ENCODE measurements at regions not wholly inside any gene's neighbourhood (a gene's known extent, or its start where the extent isn't known, plus 50 kb on each side); places are given as distances from the start of the nearest gene placed in this dataset.
A peak's percentile ranks its signal among the peaks of the same experiment; 100 is the strongest.

DNA sequence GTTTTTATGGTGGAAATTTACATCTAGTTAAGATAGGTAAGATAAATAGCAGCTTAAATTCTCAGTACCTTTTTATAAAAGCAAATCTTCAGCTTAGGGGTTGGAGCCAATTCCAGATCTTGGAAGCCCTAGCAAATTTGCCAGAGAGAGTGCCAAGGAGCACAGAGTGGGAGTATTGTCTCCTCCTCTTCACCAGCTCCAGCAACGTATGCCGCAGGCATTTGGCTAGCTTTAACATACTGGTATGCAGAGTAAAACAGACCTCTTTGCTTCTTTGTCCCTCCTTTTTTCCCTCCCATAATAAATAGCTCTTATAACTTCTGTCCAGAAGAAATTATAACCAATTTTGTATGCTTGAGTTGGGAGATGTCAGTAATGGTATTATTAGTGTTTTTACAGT is 140.4 kb downstream of the DIPK2A start:
- Mint-ChIP-seq H3K36me3 (ENCODE audit: low read depth) (no peaks in the 10 kb centered on the region), H3K4me3 (no peak overlapping the region), H3K9me3 (ENCODE audit: low read depth) (no peaks in the 10 kb centered on the region), H3K4me1 (no peaks in the 10 kb centered on the region), H3K27me3 (peaks cover 7% of the 10 kb centered on the region), H3K27ac (no peak overlapping the region)
- no peak for DNase-seq
- no peak for ATAC-seq
- intact Hi-C loops (cut with DNase I, micrococcal nuclease), result no loop called here
- CTCF ChIA-PET, result interaction anchor here (0.8 kb wide), 1 partner anchor 32 kb away, joined by 3 read pairs; no protein-coding TSS in a partner anchor
- POLR2A ChIA-PET, result no interaction called here

DNA sequence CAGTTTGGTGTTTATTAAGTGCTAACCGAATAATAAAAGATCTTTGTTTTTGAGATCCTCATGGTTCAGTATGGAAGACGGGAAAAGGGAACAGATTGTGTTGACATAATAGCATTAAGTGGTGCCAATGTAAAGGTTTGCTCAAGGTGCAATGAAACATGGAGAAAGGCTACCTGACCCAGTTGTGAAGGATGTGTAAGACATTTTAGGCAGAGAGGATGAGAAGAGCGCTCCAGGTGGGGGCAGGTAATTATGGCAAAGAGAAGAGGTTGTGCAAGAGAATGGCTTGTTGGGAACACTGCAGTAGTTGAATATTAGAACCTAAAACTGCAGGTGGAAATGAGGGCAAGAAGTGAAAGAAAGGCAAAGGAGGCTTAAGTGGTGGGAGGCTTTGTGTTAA is 140.8 kb downstream of the DIPK2A start:
- no peak overlapping the region for H3K4me3 Mint-ChIP-seq
- H3K36me3 Mint-ChIP-seq (ENCODE audit: low read depth), result no peaks in the 10 kb centered on the region
- intact Hi-C loops (cut with DNase I, micrococcal nuclease), result no loop called here
- no peaks in the 10 kb centered on the region for H3K9me3 Mint-ChIP-seq (ENCODE audit: low read depth)
- H3K27ac Mint-ChIP-seq, result no peak overlapping the region
- no peaks in the 10 kb centered on the region for H3K4me1 Mint-ChIP-seq
- ATAC-seq (no peak), DNase-seq (no peak)
- peaks cover 6% of the 10 kb centered on the region for H3K27me3 Mint-ChIP-seq
- POLR2A ChIA-PET, result no interaction called here
- CTCF ChIA-PET, result interaction anchor here (0.8 kb wide), 1 partner anchor 33 kb away, joined by 3 read pairs; no protein-coding TSS in a partner anchor

DNA sequence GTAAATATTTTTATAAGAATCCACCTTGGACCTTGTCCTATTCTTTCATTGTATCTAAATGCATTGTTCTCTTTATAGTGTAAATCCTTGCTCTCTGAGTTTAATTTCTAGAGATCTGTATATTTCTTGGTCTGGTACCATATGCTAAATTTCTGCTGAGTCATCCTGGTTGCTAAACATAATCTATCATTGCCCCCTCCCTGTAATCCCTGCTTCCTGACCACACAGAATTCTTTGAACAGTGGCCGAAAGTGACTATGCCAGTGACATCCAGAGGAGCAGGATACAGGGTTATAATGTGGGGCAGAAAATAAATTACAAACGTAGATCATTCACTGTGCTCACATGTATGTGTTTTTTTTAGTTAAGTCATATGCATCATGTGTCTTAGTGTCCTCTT is 143.1 kb downstream of the DIPK2A start:
- intact Hi-C loops (cut with DNase I, micrococcal nuclease), result no loop called here
- H3K4me1 Mint-ChIP-seq, result no peaks in the 10 kb centered on the region

DNA sequence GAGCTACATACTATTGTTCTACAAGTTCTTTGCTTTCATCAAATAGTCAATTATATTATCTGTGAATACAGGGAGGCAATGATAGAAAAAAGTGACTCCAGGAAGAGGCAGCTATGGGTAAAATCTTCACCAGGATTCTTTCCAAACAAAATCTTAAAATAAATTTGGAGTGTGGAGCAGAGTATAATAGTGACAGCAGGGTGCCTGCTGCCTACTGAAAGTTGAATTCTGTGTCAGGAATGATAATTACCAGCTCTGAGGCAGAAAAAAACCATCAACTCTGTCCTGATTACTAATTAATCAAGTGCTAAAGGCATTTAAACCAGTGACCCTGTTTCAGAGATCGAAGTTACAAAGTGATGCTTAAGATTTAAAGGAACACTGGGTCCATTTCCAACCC is 148.0 kb downstream of the DIPK2A start:
- no peaks in the 10 kb centered on the region for H3K9me3 Mint-ChIP-seq (ENCODE audit: low read depth)
- no peak for ATAC-seq
- intact Hi-C loops (cut with DNase I, micrococcal nuclease), result no loop called here
- no peak overlapping the region for H3K27ac Mint-ChIP-seq
- no peak overlapping the region for H3K4me3 Mint-ChIP-seq
- no peaks in the 10 kb centered on the region for H3K4me1 Mint-ChIP-seq
- no peak for DNase-seq
- H3K27me3 Mint-ChIP-seq, result peaks cover 4% of the 10 kb centered on the region
- H3K36me3 Mint-ChIP-seq (ENCODE audit: low read depth), result no peaks in the 10 kb centered on the region
- POLR2A ChIA-PET, result no interaction called here
- CTCF ChIA-PET, result interaction anchor here (0.7 to 1.0 kb wide), 2 partner anchors 8 to 140 kb away, joined by 3 read pairs; no protein-coding TSS in a partner anchor

More for the DNA sequence above, 143.1 kb downstream of the DIPK2A start:
- ChIA-PET POLR2A (no interaction called here), CTCF (no interaction called here)
- Mint-ChIP-seq H3K4me3 (no peak overlapping the region), H3K9me3 (ENCODE audit: low read depth) (no peaks in the 10 kb centered on the region), H3K27me3 (peaks cover 10% of the 10 kb centered on the region), H3K36me3 (ENCODE audit: low read depth) (no peaks in the 10 kb centered on the region), H3K27ac (no peak overlapping the region)
- DNase-seq (no peak), ATAC-seq (no peak)

DNA sequence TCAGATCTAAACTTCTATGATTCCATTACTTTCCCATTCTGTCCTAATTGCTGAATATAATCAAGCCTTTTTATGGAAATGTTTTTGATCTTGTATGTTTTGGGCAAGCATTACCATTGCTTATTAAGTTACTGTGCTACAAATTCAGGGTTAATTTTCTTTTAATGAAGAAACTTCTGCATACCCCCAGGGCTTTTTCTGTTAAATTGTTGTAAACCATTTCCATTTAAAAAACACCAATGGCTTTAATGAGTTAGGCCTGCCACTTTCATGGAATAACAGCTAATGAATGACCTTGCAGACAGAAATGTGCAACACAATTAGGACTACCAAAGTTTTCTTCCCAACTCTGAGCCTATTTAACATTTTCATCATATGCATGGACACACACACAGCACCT is 150.0 kb downstream of the DIPK2A start:
- POLR2A ChIA-PET, result no interaction called here
- intact Hi-C loops (cut with DNase I, micrococcal nuclease), result no loop called here
- no peak for DNase-seq

DNA sequence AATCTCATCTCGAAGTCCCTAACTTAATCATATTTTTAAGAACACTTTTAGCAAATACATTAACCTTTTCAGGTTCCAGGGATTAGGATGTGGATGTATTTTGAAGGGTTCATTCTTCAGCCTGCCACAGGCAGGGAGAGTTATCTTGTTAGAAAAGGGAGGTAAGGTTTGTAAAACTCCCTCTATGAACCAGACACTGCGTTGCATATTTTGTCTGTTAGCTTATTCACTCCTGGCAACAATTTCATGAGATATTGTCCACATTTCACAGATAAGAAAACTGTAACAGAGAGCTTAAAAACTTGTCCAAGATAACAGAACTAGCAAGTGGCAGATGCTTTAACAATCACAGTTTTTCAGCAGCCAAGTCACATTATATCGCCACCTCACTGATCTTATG is 155.4 kb downstream of the DIPK2A start:
- DNase-seq, result no peak
- peaks cover 3% of the 10 kb centered on the region for H3K27me3 Mint-ChIP-seq
- ChIA-PET POLR2A (no interaction called here), CTCF (interaction anchor here (0.6 to 0.8 kb wide), 2 partner anchors 7 to 31 kb away, joined by 3 read pairs; no protein-coding TSS in a partner anchor)
- H3K36me3 Mint-ChIP-seq (ENCODE audit: low read depth), result no peaks in the 10 kb centered on the region
- no peak overlapping the region for H3K27ac Mint-ChIP-seq
- H3K4me3 Mint-ChIP-seq, result no peak overlapping the region
- no peak for ATAC-seq
- intact Hi-C loops (cut with DNase I, micrococcal nuclease), result no loop called here
- H3K9me3 Mint-ChIP-seq (ENCODE audit: low read depth), result peaks cover 2% of the 10 kb centered on the region
- peaks cover 5% of the 10 kb centered on the region for H3K4me1 Mint-ChIP-seq

More for the DNA sequence above, 150.0 kb downstream of the DIPK2A start:
- no peak for ATAC-seq
- CTCF ChIA-PET, result no interaction called here
- Mint-ChIP-seq H3K9me3 (ENCODE audit: low read depth) (no peaks in the 10 kb centered on the region), H3K4me1 (no peaks in the 10 kb centered on the region), H3K27me3 (peaks cover 4% of the 10 kb centered on the region), H3K27ac (no peak overlapping the region), H3K36me3 (ENCODE audit: low read depth) (no peaks in the 10 kb centered on the region), H3K4me3 (no peak overlapping the region)

DNA sequence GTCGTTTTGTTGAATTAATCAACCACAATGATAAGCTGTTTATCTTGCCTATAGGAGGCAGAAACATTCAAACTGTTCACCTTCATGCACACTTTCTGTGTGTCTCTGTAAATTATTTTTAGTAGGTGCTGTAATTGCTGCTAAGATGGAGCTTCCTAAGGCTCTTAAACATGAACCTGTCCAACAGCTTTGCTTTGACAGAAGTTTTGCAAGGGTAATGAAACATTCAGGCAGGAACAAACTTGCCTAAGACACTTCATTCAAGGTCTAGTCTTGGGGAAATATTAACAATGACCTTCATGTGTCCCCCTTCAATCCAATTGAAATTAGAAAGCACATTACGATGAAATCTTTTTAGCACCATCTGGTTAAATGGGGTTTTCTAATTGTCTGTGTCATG is 156.1 kb downstream of the DIPK2A start:
- H3K36me3 Mint-ChIP-seq (ENCODE audit: low read depth), result no peaks in the 10 kb centered on the region
- H3K27me3 Mint-ChIP-seq, result peaks cover 3% of the 10 kb centered on the region
- peaks cover 2% of the 10 kb centered on the region for H3K9me3 Mint-ChIP-seq (ENCODE audit: low read depth)
- H3K4me1 Mint-ChIP-seq, result peaks cover 5% of the 10 kb centered on the region
- ATAC-seq (no peak), DNase-seq (no peak)
- no peak overlapping the region for H3K27ac Mint-ChIP-seq
- intact Hi-C loops (cut with DNase I, micrococcal nuclease), result no loop called here
- no peak overlapping the region for H3K4me3 Mint-ChIP-seq
- CTCF ChIA-PET, result interaction anchor here (0.6 to 0.8 kb wide), 2 partner anchors 8 to 32 kb away, joined by 3 read pairs; no protein-coding TSS in a partner anchor
- POLR2A ChIA-PET, result no interaction called here

DNA sequence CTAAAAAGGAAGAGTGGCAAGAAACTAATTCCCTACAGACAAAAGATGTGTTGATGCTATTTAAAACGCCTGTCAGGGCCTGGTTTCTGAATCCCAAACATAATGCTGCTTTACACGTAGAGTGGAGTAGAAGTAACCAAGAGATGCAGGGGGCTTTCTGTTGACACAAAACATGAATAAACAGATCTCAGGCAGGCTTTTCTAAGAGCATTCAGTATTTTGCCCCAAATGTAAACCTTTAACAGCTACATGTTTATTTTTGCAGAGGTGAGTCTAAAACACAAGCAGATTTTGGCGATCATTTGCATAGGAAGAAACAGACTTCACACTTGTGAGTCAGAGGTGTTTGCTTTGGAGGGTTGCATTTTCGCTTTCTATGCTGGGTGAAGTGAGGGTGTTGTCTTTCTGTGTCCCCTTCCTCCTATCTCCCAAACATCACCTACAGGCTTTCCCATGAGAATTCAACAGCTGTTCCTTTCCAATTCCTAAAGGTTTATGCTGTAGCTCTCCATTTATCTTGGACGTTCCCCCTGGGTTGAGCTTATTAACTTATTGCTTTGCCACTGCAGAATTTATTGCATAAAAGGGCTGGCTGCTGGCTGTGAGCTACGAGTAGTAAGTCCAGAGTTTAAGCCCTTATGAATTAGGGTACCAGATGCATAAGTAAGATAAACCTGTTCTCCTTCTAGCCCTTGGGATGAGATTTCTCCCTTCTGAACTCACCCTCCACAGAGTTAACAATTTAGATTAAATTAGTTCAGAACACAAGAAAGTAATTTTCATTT is 156.7 kb downstream of the DIPK2A start:
- no peak overlapping the region for H3K27ac Mint-ChIP-seq
- ChIA-PET POLR2A (no interaction called here), CTCF (no interaction called here)
- H3K27me3 Mint-ChIP-seq, result peaks cover 3% of the 10 kb centered on the region
- peaks cover 2% of the 10 kb centered on the region for H3K9me3 Mint-ChIP-seq (ENCODE audit: low read depth)
- H3K36me3 Mint-ChIP-seq (ENCODE audit: low read depth), result no peaks in the 10 kb centered on the region
- peaks cover 5% of the 10 kb centered on the region for H3K4me1 Mint-ChIP-seq
- no peak overlapping the region for H3K4me3 Mint-ChIP-seq
- ATAC-seq, result no peak
- DNase-seq, result no peak
- intact Hi-C loops (cut with DNase I, micrococcal nuclease), result no loop called here

DNA sequence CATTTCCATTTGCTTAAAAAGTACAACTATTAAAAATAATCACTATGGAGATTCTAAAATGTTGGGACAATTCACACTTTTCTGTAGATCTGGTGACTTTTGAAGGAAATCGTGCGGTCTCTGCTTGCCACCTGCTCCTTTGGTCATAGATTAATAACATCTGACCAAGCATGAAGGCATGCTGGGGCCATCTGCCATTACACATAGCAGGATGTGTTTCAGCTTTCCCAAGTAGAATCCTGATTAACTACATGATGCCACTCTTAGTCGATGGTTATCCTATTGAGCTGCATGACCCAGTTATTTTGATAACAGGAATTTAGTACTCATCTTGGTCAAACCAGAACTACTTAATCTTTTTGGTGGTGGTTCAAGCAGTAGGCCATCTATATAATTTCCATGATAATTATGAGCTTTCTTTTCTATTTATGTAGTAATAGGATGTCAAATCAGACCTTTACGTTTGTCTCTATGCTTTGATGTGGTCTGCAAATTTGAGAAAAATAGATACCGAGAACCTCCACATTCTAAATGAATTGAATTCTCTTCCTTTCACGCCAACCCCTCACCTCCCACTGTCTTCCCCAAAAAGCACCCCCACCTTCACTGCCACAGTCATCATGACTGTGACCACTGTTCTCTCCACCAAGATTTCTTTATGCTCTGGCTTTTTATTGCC is 158.1 kb downstream of the DIPK2A start:
- ATAC-seq, result no peak
- peak; percentile 11 for DNase-seq
- intact Hi-C loops (cut with DNase I, micrococcal nuclease), result no loop called here
- Mint-ChIP-seq H3K4me1 (peaks cover 5% of the 10 kb centered on the region), H3K27ac (no peak overlapping the region), H3K9me3 (ENCODE audit: low read depth) (peaks cover 2% of the 10 kb centered on the region), H3K4me3 (no peak overlapping the region), H3K36me3 (ENCODE audit: low read depth) (no peaks in the 10 kb centered on the region), H3K27me3 (peaks cover 3% of the 10 kb centered on the region)
- ChIA-PET POLR2A (no interaction called here), CTCF (interaction anchor here (0.5 kb wide), 1 partner anchor 267 kb away, joined by 4 read pairs; no protein-coding TSS in a partner anchor)

DNA sequence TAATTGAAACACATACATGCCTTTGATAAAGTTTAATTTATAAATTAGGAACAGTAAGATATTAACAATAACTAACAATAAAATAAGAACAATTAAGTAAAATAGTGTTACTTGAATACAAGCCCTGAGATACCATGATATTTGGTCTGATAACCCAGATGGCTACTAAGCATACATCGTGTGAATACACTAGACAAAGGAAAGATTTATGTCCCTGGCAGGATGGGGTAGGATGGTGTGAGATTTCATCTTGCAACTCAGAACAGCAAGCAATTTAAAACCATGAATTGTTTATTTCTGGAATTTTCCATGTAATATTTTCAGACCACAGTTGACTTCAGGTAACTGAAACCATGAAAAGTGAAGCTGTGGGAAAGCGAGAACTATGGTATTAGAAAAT is 169.5 kb downstream of the DIPK2A start:
- Mint-ChIP-seq H3K27ac (no peak overlapping the region), H3K27me3 (peaks cover 4% of the 10 kb centered on the region), H3K4me1 (no peaks in the 10 kb centered on the region), H3K4me3 (no peak overlapping the region), H3K36me3 (ENCODE audit: low read depth) (no peaks in the 10 kb centered on the region), H3K9me3 (ENCODE audit: low read depth) (peaks cover 3% of the 10 kb centered on the region)
- intact Hi-C loops (cut with DNase I, micrococcal nuclease), result no loop called here
- POLR2A ChIA-PET, result no interaction called here
- ATAC-seq (no peak), DNase-seq (no peak)
- CTCF ChIA-PET, result no interaction called here

DNA sequence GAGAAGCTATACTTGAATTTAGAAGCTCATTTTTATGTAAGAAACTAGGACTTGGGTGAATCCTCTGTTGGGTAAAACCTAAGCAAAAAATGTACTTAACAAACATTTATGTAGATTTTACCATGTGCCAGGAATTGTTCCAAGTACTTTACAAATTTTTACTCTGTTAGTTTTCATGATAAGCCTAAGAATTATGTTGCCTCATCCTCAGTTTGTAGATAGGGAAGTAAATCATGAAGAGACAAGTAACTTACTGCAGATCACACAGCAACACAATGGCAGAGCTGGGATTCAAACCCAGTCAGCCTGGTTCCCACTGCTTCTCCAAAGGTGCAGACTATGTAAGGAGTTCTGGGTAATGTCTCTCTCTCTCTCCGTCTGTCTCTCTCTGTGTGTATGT is 169.9 kb downstream of the DIPK2A start:
- intact Hi-C loops (cut with DNase I, micrococcal nuclease), result no loop called here
- Mint-ChIP-seq H3K27ac (no peak overlapping the region), H3K4me3 (no peak overlapping the region), H3K36me3 (ENCODE audit: low read depth) (no peaks in the 10 kb centered on the region), H3K4me1 (no peaks in the 10 kb centered on the region), H3K9me3 (ENCODE audit: low read depth) (peaks cover 3% of the 10 kb centered on the region), H3K27me3 (peaks cover 5% of the 10 kb centered on the region)
- DNase-seq (no peak), ATAC-seq (no peak)
- CTCF ChIA-PET, result no interaction called here
- POLR2A ChIA-PET, result no interaction called here

DNA sequence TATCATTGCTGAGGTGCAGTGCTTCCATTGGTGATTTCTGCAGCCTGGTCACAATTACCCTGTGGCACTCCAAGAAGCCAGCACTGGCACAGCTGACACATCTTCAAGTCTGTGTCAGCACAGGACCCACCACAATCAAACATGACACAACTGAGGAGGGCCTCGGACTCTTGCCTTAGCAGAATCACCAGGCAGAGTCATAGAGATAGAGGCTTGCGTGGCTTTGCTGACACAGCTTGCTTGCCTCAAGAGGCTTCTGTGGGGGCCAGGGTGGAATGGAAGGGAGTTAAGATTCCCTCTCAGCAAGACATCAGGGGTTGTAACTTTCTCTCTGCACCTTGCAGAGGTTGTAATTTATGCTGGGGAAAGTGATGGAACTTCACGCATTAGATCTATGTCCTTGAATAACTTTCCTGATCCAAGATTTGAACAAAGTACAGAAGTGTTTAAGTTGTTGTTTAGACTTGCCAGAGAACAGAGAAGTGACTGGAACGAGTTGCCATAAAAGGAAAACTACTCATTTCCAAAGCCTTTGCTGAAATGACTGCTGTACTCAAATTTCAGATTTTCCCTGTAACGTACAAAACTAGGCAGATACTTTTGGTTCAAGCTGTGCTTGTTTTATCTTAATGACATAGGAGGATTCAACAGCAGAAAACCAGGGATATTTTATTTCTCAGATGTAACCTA is 170.7 kb downstream of the DIPK2A start:
- H3K36me3 Mint-ChIP-seq (ENCODE audit: low read depth), result no peaks in the 10 kb centered on the region
- ChIA-PET CTCF (no interaction called here), POLR2A (no interaction called here)
- intact Hi-C loops (cut with DNase I, micrococcal nuclease), result no loop called here
- no peak overlapping the region for H3K27ac Mint-ChIP-seq
- H3K4me1 Mint-ChIP-seq, result no peaks in the 10 kb centered on the region
- DNase-seq (no peak), ATAC-seq (no peak)
- no peak overlapping the region for H3K4me3 Mint-ChIP-seq
- peaks cover under 1% of the 10 kb centered on the region for H3K9me3 Mint-ChIP-seq (ENCODE audit: low read depth)
- peaks cover 6% of the 10 kb centered on the region for H3K27me3 Mint-ChIP-seq

Data from activated CD4-positive, alpha-beta T cell treated with anti-CD3 and anti-CD28 coated beads for 36 hours (primary cell).